ENCODE measurements at regions not wholly inside any gene's neighbourhood (a gene's known extent, or its start where the extent isn't known, plus 50 kb on each side); places are given as distances from the start of the nearest gene placed in this dataset.
A peak's percentile ranks its signal among the peaks of the same experiment; 100 is the strongest.

DNA sequence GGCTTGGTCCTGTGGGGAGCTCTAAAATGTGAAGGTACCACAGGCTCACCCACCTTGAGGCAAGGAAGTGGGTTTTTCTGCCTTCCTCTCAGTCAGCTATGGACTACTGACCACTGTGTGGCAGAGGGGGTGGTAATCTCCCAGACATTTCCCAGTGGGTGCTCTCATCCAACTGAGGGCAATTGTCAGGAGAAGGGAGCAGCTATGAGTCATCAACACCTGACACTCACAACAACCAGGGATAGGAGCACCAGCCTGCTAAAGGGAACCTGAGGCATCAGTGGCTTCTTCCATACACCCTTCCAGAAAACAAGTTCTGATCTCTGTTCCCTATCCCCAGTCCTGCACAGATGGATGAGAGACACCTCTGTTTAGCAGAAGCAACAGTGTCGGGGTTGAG, 468.8 kb downstream of the BCOR start:
- H3K4me3 ChIP-seq (ENCODE audit: low read depth, low read length) = no peak overlapping the region
- TF ChIP-seq, protein P1, sequence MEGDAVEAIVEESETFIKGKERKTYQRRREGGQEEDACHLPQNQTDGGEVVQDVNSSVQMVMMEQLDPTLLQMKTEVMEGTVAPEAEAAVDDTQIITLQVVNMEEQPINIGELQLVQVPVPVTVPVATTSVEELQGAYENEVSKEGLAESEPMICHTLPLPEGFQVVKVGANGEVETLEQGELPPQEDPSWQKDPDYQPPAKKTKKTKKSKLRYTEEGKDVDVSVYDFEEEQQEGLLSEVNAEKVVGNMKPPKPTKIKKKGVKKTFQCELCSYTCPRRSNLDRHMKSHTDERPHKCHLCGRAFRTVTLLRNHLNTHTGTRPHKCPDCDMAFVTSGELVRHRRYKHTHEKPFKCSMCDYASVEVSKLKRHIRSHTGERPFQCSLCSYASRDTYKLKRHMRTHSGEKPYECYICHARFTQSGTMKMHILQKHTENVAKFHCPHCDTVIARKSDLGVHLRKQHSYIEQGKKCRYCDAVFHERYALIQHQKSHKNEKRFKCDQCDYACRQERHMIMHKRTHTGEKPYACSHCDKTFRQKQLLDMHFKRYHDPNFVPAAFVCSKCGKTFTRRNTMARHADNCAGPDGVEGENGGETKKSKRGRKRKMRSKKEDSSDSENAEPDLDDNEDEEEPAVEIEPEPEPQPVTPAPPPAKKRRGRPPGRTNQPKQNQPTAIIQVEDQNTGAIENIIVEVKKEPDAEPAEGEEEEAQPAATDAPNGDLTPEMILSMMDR (IDR thresholded peaks at IDR 0.05; ENCODE audit: borderline replicate concordance, insufficient read depth, low read depth, low read length) = no peak

DNA sequence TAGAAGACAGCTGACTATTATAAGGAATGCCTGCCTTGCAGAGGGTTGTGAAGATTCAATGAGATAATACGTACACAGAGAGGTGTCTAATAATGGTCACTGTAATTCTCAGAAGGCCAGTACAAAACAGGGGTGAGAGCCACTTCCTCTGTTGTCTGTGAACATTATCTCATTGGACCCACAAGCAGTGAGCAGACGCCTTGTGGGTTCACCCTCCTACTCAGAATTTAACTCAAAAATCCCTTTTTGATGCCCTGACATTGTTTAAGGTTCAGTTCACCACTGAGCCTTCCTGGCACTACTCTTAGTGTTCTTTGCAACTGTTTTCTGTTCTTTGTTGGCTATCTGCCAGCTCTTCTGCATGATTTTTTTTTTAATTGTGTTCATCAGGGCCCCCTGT, 467.4 kb downstream of the BCOR start:
- H3K4me3 ChIP-seq (ENCODE audit: low read depth, low read length) = no peak overlapping the region
- TF ChIP-seq, protein P1 (IDR thresholded peaks at IDR 0.05; ENCODE audit: borderline replicate concordance, insufficient read depth, low read depth, low read length) = no peak

DNA sequence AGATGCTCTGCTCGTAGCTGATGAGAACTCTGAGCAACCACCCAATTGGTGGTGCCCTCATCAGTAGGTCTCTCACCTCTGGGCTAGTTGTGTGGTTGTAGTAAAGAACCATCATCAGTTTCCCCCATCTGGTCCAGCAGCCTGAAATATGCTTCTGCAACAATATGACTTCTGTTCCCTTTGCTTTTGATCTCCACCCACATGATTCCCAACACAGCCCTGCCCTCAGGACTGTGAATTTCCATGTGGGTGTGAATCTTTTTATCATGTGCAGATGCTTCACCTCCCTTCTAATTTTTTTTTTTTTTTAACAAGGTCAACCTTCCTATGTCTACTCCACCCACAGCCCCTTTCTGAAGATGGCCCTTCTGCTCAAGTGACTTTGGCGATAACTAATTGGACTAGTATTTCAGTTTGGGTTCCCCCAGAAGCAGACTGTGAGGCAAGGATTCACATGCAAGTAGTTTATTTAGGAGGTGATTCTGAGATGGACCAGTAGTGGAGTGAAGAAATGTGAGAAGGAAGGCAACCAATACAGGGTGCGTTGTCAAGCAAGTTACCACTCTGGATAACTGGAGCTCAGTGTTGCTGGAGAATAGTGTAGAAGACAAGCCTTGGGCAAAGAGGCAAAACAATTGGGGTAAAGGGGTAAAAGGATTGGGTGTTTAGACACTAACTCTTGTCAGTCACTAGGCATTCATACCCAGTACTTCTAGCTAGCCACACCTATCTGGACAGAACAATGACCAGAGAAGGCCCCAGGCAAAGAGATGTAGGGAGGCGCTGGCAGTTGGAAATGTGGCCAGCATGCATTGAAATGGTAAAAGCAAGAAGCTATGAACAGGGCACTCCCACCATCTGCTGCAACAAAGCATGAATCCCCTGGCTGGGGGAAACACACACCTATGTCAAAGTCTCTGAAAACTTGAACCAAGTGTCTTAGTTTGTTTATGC, 466.2 kb downstream of the BCOR start:
- TF ChIP-seq, protein P1 (IDR thresholded peaks at IDR 0.05; ENCODE audit: borderline replicate concordance, insufficient read depth, low read depth, low read length) = no peak

DNA sequence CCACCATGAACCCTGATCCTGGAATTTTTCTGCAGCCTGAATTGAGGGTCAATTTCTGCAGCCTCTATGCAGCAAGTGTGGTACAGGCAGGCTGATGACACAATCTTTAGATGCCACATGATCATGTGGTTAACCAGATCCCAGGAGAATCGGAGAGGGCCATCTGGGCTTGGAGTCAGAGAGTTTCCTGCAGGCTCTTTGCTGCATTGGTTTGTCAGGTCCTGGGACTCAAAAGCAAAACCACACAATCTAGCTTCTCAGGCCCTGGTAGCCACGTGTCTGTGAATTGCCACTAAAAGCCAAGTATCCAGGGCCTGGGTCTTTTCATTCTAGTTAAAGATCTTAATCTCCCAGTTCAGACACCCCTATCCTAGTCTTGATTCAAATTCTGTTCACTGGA, 464.5 kb downstream of the BCOR start:
- TF ChIP-seq, protein P1 (IDR thresholded peaks at IDR 0.05; ENCODE audit: borderline replicate concordance, insufficient read depth, low read depth, low read length) = no peak
- H3K4me3 ChIP-seq (ENCODE audit: low read depth, low read length) = no peak overlapping the region

More for the DNA sequence above, 466.2 kb downstream of the BCOR start:
- no peak overlapping the region for H3K4me3 ChIP-seq (ENCODE audit: low read depth, low read length)

DNA sequence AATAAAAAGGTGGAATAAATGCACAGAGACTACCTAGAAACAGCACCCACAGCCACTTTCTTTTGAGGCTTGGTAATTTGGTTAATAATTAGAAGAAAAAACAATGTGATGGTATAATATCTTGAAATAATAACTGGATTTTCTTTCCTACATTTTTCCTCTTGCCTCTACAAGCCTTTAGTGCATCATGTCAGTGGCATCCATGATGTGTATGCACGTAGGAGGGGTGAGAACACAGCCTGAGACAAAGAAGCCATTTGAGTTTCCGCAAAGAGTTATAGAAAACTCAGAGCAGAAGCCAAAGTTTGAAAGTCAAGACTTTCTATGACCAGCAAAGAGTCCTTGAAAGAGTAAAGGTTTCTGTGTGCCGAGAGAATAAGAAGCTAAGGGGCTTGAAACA, 461.3 kb downstream of the BCOR start:
- H3K4me3 ChIP-seq (ENCODE audit: low read depth, low read length) = peak overlapping the region; percentile 5
- TF ChIP-seq, protein P1 (IDR thresholded peaks at IDR 0.05; ENCODE audit: borderline replicate concordance, insufficient read depth, low read depth, low read length) = no peak

DNA sequence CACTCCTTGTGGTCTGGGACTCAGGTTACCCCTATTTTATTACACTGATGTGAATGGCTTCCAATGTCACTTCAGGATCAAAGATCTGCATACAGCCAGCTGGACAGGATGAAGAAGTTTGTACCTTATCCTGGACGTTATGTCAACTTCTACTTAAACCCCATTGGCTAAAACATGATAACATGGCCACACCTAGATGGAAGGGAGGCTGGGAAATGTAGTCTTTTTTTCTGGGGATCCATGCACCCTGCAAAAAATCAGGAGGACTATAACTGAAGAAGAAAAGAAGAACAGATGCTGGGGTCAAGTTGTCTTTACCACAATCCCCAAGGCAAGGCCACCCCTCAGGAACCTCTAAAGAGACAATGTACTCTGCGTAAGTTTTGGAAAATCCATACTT, 459.2 kb downstream of the BCOR start:
- no peak overlapping the region for H3K4me3 ChIP-seq (ENCODE audit: low read depth, low read length)
- TF ChIP-seq, protein P1 (IDR thresholded peaks at IDR 0.05; ENCODE audit: borderline replicate concordance, insufficient read depth, low read depth, low read length) = no peak

DNA sequence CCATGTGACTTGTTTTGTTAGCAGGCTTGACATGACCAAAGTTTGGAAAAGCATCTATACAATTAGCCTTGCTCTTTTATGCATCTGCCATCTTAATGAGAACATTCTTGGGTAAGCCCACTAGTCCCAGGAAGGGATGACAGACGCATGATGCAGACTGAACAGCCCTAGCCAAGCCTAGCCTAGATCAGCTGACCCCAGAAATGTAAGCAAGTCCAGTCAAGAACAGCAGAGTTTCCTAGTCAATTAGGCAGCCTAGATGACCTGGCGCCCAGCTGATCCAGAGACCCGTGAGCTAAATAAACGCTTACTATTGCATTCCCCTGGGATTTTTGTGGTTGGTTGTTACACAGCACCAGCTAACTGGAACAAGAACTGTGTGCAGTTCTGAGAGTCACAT, 457.9 kb downstream of the BCOR start:
- TF ChIP-seq, protein P1 (IDR thresholded peaks at IDR 0.05; ENCODE audit: borderline replicate concordance, insufficient read depth, low read depth, low read length) = no peak
- H3K4me3 ChIP-seq (ENCODE audit: low read depth, low read length) = no peak overlapping the region

Data from GM12875 (cell line).